ENCODE measurements at regions not wholly inside any gene's neighbourhood (a gene's known extent, or its start where the extent isn't known, plus 50 kb on each side); places are given as distances from the start of the nearest gene placed in this dataset.

GRCh38 chr4:16278178-16278577 lies 51.9 kb upstream of the TAPT1 start:
- no peak for DNase-seq (ENCODE audit: low read depth in 1 of 2, low spot score in 2 of 2)
- POLR2A ChIA-PET (ENCODE audit: partially characterized antibody): interaction anchor here (0.9 kb wide), 1 partner anchor 14 kb away, joined by 4 read pairs; no protein-coding TSS in a partner anchor
- TF ChIP-seq ZNF274 (IDR thresholded peaks at IDR 0.05; ENCODE audit: borderline replicate concordance, extremely low read depth, low read length) (no peak), GABPA (IDR thresholded peaks at IDR 0.05; ENCODE audit: borderline replicate concordance, insufficient read depth, low read length) (no peak), MAX (IDR thresholded peaks at IDR 0.05) (no peak), EP300 (IDR thresholded peaks at IDR 0.05; ENCODE audit: borderline replicate concordance in 1 of 2, low read depth in 2 of 2, low read length in 2 of 2) (no peak), ATF2 (IDR thresholded peaks at IDR 0.05; ENCODE audit: low read length) (no peak), CTCF (IDR thresholded peaks at IDR 0.05; ENCODE audit: control extremely low read depth in 1 of 3, insufficient read depth in 1 of 3, low read depth in 1 of 3, low read length in 3 of 3) (peak in 2 of 3 experiments; percentile 17 to 50; a peak in 2 of 4 replicates), E2F6 (IDR thresholded peaks at IDR 0.05) (no peak)

More at GRCh38 chr4:16278178-16278577, 51.9 kb upstream of the TAPT1 start:
- H3K9me3 ChIP-seq (ENCODE audit: insufficient read depth in 2 of 2, low read depth in 1 of 2, low read length in 1 of 2): peaks cover 20 to 31% of the 10 kb centered on the region in 2 experiments
- H2BK20ac ChIP-seq (ENCODE audit: low read length): no peak overlapping the region
- H3K23me2 ChIP-seq (ENCODE audit: low read depth, low read length): no peaks in the 10 kb centered on the region
- H3K18ac ChIP-seq (ENCODE audit: extremely low read depth, low read length): no peak overlapping the region
- H3K79me2 ChIP-seq (ENCODE audit: control insufficient read depth in 1 of 2, insufficient read depth in 2 of 2, low read length in 2 of 2): no peaks in the 10 kb centered on the region
- H3K79me1 ChIP-seq (ENCODE audit: low read depth, low read length): no peaks in the 10 kb centered on the region
- H3K4me1 ChIP-seq (replicated peaks in 1 of 4; ENCODE audit: control insufficient read depth in 3 of 4, insufficient read depth in 4 of 4, low read length in 3 of 4): no peaks in the 10 kb centered on the region
- H3K9ac ChIP-seq (replicated peaks in 1 of 4; ENCODE audit: extremely low read depth in 1 of 4, low read depth in 3 of 4, low read length in 3 of 4): no peak overlapping the region
- no peak overlapping the region for H4K5ac ChIP-seq (ENCODE audit: insufficient read length, low read depth, low read length)
- H2BK120ac ChIP-seq (replicated peaks; ENCODE audit: low read depth, low read length): no peak overlapping the region
- 76% methylated on average over 1 of the region's 1 CpG; no CpG with 5 or more reads in 1 of the 2 experiments for WGBS, 2 experiments (ENCODE audit: extremely low coverage in 1 of 2, insufficient coverage in 1 of 2, insufficient read length in 1 of 2, insufficient replicate concordance in 2 of 2, low coverage in 1 of 2, low lambda C conversion rate in 2 of 2, missing lambda C conversion rate in 1 of 2)
- no peak overlapping the region for H3K4me3 ChIP-seq (ENCODE audit: extremely low read depth in 1 of 4, insufficient read depth in 2 of 4, low read depth in 3 of 4, low read length in 4 of 4)
- no peaks in the 10 kb centered on the region for H4K20me1 ChIP-seq (replicated peaks in 1 of 2; ENCODE audit: control insufficient read depth in 1 of 2, insufficient read depth in 2 of 2, low read length in 2 of 2)
- no peak overlapping the region for H3K56ac ChIP-seq (replicated peaks; ENCODE audit: insufficient read length, low read depth, low read length)
- no peak overlapping the region for H3K4me2 ChIP-seq (ENCODE audit: insufficient read depth in 1 of 2, low read depth in 2 of 2, low read length in 2 of 2)
- no peak overlapping the region for H2AFZ ChIP-seq (ENCODE audit: low read length)
- H3K27me3 ChIP-seq (replicated peaks in 1 of 4; ENCODE audit: control insufficient read depth in 3 of 4, extremely low read depth in 1 of 4, insufficient read depth in 3 of 4, low read length in 3 of 4): no peaks in the 10 kb centered on the region
- H2AK5ac ChIP-seq (ENCODE audit: low read depth, low read length): no peak overlapping the region
- no peak overlapping the region for H3K23ac ChIP-seq (ENCODE audit: insufficient read length)
- H3K14ac ChIP-seq (ENCODE audit: insufficient read length): no peak overlapping the region
- no peak overlapping the region for H2BK12ac ChIP-seq (ENCODE audit: low read depth, low read length)
- H3K36me3 ChIP-seq (ENCODE audit: control insufficient read depth in 2 of 4, insufficient read depth in 4 of 4, low read length in 3 of 4): no peaks in the 10 kb centered on the region; a peak in 1 of 8 replicates
- no peak overlapping the region for H3K27ac ChIP-seq (ENCODE audit: low read depth, low read length)
- no peak overlapping the region for H4K8ac ChIP-seq (ENCODE audit: extremely low read depth, insufficient read depth, low read length)
- H3K4ac ChIP-seq (replicated peaks; ENCODE audit: insufficient read length, low read depth, low read length): no peak overlapping the region
- CTCF ChIA-PET (ENCODE audit: partially characterized antibody): interaction anchor here (0.6 to 1.6 kb wide), 16 partner anchors 9 to 585 kb away, joined by 3 to 13 read pairs (median 3); no protein-coding TSS in a partner anchor
- H2BK15ac ChIP-seq (ENCODE audit: low read length): no peak overlapping the region
- H4K91ac ChIP-seq (replicated peaks; ENCODE audit: insufficient read length, low read length): no peak overlapping the region
- H2BK5ac ChIP-seq (ENCODE audit: low read depth, low read length): no peak overlapping the region
- no peak for FAIRE-seq
